ENCODE measurements at regions not wholly inside any gene's neighbourhood (a gene's known extent, or its start where the extent isn't known, plus 50 kb on each side); places are given as distances from the start of the nearest gene placed in this dataset.

- TF ChIP-seq ZBTB11 (CRISPR knock-in tag; IDR thresholded peaks at IDR 0.05) (no peak), L3MBTL2 (IDR thresholded peaks at IDR 0.05) (no peak), GTF3C2 (IDR thresholded peaks at IDR 0.05; ENCODE audit: borderline replicate concordance, extremely low read depth, insufficient read length) (no peak), CHD7 (IDR thresholded peaks at IDR 0.05; ENCODE audit: low read depth, low read length) (no peak), ZNF655 (CRISPR knock-in tag; IDR thresholded peaks at IDR 0.05) (no peak)
Observed at GRCh38 chr13:22262001-22262885, 591.4 kb downstream of the FGF9 start (continued).
